Dermis blood vessel endothelial cell (primary cell): ENCODE measurements at regions not wholly inside any gene's neighbourhood (a gene's known extent, or its start where the extent isn't known, plus 50 kb on each side); places are given as distances from the start of the nearest gene placed in this dataset.

Source experiments
- DNase-seq: peaks from one replicate; pipeline ENCODE4 v3.0.0; 2010

DNA sequence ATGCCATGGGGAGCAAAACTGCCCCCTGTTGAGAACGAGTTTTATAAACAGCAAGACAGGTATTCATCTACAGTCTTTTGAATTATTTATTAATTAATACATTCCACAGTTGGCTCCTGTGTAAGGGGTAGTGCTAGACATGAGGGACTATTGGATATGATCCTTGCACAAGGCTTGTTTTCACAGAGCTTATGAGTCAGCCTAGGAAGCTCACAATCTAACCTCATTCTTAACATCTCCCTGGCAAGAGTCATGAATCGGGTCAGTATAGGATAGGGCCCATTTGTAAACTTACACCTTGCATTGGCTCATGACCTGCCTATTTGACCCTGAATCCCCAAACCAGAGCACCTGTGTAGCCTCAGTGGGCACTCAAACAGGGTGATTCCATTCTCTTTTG is 209.1 kb upstream of the HCCS start:
- peak; percentile 19 for DNase-seq

DNA sequence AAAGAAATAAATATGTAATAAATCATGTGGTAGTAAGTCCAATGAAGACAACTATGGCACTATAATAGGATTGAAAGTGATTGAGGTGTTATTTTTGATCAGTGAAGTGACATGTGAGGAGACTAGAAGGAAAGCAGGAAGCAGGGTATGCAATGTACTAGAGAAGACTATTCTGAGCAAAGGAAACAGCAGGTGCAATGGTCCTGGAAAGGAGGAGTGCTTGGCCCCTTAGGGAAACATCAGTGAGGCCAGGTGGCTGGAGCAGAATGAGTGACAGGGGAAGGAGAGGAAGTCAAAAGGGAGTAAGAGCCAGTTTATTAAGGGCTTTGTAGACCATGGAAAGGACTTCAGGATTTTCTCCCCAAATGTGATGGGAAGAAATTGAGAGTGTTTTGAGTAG is 207.6 kb upstream of the HCCS start:
- DNase-seq = no peak

DNA sequence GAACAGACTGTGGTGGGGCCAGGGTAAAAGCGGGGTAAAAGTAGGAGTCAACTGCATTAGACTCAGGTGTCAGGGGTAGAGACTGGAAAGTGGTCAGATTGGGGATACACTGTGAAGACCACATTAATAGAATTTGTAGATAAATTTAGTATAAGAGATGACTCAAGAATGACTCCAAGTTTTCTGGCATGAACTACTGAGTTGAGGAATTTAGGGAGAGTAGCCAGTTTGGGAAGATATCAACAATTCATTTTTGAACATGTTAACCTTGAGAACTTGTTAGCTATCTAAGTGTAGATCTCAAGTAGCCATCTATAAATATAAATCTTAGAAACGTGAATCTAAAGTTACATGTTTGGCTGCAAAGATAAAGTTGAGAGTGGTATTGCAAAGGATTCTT is 206.9 kb upstream of the HCCS start:
- no peak for DNase-seq

DNA sequence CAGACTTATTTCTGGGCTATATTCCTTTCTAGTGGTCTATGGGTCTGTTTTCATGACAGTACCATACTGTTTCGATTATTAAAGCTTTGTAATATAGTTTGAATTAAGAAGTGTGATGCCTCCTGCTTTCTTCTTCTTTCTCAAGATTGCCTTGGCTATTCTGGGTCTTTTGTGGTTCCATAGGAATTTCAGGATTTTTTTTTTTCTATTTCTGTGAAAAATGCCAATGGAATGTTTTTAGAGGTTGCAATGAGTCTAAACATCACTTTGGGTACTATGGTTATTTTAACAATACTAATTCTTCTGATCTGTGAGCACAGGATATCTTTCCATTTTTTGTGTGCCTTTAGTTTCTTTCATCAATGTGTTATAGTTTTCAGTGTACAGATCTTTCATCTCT is 204.3 kb upstream of the HCCS start:
- DNase-seq = no peak

DNA sequence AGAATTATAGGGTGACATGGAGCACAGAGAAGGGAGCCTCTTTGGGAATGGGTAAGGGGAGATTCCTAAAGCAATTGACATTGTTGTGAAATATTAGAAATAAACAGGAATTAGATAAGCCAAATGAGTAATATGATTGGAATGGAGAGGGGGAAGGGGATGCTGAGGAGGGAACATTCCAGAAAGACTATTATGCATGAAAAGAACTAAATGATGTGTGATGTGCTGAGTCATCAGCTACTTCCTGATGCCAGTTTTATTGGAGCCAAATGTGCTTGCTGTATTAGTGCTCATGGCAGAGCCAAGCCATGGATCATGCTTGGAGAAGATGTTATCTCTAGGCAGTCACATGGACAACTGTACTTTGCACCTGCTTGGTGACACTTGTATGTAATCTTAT is 189.0 kb upstream of the HCCS start:
- DNase-seq = peak; percentile 83

DNA sequence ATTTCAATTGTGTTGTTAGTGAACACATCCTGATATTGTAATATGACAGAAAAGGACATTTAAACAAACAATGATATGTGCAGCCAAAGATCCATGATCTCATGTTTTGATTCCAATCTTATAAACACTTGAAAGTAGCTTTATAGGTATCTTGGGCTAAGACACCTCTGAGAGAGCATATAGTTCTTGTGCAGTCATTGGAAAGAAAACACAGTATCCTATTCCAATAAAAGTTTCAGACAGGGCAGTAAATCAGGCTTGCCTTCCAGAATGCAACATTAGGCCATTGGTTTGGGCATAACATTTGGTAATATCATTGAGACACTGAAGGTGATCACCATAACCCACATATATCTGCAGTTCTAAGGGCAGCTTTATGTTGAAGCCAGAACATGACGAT is 188.3 kb upstream of the HCCS start:
- DNase-seq = no peak

DNA sequence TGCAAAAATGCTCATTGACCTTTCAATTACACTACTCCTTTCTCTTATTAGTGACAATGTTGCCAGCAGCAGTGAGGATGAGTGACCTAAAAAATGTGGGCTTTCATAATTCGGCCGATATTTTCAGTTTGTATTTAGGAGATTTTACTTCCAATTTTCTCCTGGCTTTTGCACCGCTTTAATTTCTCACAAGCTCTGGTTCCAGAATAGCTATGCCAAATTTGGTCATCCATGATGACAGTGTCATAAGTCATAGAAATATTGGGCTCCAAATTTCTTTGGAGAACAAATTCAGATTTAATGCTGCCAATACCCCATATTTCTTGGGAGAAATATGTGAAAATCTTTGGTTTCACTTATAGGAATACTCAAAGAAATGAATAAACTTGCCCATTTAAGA is 187.7 kb upstream of the HCCS start:
- DNase-seq = no peak

DNA sequence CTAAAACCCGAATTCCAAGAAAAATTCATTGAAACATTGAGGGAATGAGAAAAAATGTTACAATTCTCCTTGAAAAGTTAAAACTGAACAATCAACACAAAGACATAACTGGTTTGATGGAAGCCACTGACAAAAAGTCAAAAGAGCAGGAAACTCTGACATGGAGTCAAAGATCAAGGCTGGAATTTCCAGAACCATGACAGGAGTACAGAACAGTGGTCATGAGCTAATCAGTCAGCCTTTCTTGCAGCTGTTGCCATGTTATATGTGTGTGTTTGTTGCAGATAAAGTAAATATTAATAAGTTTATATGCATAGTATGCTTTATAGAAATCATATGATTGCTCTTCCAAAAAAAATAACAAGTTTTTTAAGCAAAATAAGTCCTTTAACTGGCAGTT is 184.7 kb upstream of the HCCS start:
- DNase-seq = no peak

DNA sequence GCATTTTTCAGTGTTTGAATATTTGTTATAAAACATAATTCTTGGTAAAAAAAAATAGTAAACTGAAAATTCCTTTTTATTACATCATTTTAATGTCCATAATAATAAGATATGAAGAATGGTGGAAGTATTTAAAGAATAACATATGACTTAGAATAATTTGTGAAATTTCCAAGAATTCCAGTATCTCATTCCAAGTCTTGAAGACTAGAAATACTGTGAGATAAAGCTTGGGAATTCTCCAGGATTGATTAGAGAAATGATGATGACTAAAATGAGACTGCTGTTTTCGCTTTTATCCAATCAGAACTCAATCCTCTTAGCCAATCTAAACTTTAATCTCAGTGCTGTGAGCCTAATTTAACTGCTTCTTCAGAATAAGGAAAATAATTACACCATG is 184.2 kb upstream of the HCCS start:
- DNase-seq = no peak

DNA sequence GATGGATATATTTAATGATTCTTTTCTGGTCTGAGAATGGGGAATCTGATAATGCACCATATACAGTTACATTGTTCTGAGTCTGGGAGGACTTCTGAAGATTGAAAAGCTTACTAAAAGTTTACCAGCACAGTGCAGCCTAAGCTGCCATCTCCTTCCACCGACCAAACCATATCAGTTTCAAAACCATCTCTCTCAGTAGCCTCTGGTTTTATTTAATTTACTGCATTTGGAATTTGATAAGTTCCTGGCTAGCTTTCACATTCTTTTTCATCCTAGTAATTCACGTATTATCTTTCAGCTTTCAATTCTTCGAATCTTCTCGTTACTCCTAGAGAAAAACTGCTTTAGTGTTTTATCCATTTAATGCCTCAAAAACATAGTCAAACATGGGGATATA is 181.4 kb upstream of the HCCS start:
- DNase-seq = no peak

DNA sequence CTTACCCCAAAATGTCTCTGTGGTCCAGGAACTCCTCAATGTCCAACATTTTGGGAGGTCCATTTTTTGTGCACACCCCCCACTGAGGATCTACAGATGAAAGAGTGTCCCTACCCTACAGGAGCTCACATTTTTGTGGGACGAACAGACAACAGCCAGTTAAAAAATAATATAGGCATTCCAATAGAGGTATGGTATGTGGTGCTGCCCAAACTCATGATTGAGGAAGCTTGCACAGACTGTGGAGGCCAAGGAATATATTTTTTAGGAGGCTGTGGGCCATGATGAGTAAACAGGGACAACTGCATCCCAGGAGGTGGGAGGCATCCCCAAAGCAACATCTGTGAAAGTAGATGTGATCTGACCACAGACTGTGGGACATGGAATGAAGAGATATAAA is 181.0 kb upstream of the HCCS start:
- no peak for DNase-seq

DNA sequence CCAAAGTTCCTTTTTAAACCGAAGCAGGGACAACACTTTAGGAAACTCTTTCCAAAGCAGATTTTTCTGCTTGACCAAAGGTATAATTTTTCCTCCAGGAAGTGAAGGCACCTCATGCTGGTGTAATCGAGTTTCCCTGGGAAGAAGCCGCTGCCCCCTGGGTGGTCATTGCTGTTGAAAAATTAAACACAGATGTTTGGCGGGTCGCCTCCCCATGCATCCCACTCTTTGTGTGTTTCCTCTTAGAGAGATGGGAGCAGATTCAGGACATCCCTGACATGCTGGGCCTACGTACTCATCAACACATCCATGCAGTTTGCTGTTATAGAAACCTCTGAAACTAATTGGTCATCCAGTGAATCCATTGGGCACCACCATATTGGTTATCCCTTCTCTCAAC is 179.2 kb upstream of the HCCS start:
- no peak for DNase-seq

DNA sequence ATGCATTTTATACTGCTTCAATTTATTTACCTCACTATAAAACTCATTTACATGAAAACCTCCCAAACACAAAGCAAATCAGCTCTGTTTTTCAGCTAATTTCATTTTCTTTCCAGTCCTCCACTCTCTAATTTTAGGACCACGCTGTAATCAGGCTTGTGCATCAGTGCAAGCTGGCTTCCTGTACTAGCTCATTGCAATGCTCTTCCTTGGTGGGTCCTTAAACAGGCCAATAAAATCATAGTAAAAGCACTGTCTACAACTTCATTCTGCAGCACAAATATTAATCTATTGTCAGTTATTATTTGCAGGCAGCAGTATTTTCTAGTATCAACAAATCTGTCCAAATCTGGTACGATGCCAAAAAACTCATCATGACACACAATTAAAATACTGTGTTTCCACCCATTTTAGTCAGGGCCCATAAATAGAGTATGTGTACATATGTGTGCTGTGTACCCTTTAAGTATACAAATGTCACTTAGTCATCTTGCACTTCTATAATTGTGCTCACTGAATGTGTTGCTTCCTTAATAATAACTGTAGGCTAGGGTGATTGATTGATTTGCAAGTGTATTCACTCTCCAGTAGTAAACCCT is 178.2 kb upstream of the HCCS start:
- peak; percentile 48 for DNase-seq

DNA sequence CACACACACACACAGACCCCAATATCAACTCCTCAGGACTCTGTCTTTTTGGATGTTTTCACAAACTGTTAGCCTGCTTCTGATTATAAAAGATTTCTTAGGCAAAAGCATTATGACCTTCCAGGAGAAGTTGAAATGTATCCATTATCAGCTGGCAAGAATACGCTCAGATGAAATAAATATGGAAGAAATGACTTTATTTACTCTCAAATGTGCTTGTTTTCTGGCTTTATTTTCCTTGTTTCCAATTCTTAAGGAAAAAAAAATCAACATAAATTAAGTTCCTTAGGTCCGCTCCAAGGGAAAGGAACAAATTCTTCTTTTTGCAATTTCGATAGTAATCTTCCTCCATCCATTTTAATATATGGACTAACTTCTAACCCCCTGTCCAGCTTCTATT is 175.6 kb upstream of the HCCS start:
- DNase-seq = no peak

DNA sequence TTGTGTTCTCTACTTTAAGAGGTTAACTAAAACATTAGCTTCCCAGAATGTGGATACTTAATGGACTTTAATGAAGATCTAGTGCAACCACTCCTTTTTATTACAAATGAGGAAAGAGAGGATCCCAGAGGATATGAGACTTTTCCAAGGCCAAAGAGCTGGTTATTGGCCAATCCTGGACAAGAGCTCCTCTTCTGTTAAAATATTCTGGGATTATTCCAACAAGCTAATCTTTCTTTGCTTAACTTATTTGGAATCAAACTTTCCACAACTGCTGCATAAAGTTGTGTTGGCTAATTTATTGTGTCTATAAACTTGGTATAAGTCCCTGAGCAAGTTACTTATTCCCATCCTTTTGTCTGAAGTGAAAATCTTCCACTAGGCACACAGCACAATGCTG is 174.2 kb upstream of the HCCS start:
- no peak for DNase-seq

DNA sequence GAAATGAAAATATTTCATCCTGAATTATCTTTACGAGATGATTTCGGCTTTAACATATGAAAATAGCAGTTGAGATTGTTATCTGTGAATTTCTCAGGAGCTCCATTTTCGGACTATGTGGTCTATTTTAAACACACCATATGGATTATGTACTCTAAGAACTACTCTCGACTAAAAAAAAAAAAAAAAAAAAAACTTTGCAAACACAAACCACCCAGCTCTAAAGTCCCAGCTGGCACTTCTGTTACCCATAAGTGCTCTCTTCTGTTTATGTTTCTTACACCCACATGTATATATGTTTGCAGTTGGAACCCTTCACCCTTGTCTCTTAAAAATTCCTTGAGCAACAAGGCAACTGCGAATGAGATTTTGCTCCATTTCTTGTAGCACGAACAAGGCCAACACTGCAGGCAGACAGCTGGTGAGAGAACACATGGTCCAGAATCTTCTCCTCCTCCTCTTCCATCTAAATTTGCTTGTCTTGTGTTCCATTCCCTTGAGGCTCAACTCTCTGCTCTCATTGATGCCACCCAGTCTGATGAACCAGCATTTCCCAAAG is 172.7 kb upstream of the HCCS start:
- no peak for DNase-seq

DNA sequence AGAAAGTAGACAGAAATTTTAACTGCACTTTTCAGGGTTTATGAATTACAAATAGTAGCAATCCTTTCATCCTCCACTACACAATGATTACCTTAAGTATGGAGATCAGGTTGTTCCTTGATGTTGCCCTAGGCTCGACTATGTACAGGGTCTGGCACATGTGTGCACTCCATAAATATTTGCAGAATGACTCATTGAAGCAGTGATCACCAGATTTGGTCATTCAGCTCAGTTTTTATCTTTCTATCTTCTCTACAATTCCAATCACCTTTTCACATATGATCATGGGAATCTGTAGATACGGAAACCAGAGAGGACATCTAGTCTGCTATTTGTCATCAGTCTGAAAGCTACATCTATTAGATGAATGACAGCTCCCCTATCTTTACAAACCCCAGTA is 171.7 kb upstream of the HCCS start:
- DNase-seq = no peak

DNA sequence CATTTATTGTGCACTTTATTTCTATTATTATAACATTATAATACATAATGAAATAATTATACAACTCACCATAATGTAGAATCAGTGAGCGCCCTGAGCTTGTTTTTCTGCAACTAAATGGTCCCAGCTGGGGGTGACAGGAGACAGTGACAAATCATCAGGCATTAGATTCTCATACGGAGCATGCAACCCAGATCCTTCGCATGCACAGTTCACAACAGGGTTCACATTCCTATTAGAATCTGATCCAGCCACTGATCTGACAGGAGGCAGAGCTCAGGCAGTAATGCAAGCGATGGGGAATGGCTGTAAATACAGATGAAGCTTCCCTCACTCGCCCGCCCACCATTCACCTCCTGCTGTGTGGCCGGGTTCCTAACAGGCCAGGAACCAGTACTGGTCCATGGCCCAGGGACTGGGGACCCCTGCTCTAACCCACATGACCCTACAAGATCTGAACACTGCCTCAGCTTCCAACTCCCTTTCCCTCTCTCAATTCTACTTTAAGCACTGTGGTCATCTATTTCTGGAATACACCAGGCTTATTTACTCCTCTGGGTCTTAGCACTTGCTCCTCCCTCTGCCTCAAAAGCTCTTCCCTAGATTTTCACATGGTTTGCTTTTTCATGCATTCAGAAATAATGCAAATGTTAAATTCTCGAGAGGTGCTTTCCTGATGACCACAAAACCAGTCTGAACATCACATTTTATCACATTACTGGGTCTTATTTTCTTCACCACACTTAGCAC is 166.8 kb upstream of the HCCS start:
- no peak for DNase-seq

DNA sequence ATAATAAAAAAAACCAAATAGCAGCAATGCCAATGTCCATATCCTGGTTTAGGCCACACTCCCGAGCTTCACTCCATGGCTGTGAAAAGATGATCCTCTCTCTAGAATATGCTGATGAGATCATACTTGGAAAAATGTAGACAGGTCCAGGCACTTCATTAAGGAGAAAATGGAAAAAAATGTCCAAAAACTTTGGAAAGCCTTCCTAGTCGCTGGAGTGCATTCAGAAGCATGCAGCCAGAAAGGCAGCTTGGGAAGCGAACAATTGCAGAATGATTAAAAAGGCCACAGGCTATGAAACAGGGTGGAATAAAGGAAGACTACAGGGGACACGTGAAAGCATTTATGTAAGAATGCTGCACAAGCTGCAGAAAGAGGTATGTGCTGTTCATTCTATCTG is 165.6 kb upstream of the HCCS start:
- DNase-seq = no peak

DNA sequence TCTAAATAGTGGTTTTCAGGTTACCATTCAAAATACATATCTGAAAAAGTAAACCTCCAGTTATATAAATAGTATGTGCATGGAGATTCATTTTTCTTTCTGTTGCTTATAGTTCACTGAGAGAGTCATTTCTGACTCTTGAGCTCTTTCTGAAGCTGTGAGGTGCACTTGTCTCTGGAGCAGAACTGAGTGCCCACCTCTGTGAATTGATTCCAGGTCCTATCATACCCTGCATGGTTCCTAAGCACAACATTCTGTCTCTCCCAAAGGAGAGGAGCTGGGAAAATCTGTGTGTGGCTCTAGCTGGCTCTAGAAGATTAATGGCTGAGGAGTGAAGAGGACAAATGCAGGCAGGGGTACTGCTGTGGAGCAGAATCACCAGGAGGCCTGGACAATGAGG is 161.6 kb upstream of the HCCS start:
- no peak for DNase-seq

DNA sequence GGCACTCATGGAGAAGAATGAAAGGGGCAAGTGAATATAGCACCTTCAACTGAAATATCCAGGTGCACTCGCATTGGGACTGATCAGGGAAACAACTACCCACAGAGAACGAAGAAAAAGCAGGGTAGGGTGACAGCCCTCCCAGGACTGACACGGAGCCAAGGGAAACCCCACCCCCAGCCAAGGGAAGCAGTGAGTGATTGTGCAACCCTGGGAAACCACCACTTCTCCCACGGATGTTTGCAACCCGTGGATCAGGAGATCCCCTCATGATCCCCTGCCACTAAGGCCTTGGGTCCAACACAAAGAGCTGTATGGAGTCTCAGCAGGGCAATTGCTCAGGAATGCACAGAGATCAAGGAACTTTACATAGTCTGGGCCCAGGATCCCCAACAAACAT is 158.5 kb upstream of the HCCS start:
- DNase-seq = no peak

DNA sequence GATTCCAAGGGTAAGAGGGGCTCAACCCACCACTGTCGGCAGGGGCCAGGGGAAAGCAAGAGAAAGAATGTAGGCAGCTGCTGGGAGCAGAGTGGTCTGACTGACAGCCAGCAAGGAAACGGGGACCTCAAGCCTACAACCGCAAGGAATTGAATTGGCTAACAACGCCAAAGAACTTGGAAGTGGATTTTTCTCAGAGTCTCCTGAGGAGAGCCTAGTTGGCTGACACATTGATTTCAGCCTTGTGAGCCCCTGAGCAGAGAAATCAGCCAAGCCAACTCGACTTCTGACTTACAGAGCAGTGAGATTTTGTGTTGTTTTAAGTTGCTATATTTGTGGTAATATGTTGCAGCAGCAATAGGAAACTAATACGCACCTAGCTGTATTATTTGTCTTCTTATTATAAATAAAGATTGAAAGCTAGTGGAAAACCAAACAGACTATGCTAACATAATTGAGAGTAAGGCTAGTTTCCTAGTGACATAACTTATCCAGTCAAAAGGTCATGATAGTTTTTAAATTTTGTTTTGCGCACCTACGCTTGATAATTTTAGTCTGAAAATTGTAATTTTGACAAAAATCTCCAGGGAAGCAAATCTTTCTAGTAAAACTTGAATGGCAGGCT is 145.8 kb upstream of the HCCS start:
- DNase-seq = no peak

DNA sequence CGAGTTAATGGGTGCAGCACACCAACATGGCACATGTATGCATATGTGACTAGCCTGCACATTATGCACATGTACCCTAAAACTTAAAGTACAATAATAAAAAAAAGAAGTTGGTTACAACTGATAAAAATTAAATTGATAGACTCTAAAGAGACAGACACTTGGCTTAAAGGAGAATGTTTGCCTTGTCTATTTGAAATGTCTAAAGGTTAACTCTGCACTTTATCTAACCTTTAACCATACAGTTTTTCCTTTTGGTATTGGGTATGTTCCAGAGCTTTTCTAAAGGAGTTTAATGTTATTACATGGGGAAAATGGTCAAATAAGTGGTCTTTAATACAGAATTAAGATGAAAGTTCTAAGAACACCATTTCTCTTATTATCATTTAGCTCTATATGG is 145.1 kb upstream of the HCCS start:
- no peak for DNase-seq

DNA sequence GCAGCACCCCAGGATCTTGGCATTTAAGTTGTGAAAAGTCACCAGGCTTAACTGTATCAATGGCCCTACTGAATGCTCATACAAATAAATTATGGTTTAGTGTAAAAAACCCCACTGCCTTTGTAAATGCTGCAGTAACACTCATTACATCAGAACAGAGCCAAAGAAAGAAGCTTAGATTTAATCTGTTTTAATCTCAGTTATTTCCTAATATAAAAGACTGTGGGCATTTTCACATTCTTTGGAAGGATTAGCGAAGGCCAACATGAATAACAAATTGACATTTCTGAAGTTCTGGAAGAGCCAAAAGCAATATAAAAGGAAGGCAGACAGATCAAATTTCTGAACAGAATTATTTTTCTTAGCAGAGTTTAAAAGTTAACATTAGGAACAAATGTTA is 140.0 kb upstream of the HCCS start:
- DNase-seq = no peak
